22Rv1 (cell line): ENCODE measurements at regions not wholly inside any gene's neighbourhood (a gene's known extent, or its start where the extent isn't known, plus 50 kb on each side); places are given as distances from the start of the nearest gene placed in this dataset.

Experiments used
- CTCF ChIP-seq: fragments of 450-650 bp; IDR thresholded peaks from 2 replicates; pipeline ENCODE4 v1.5.1; 2017; ENCODE audit warnings: mild to moderate bottlenecking
- ZFX ChIP-seq: fragments of 450-650 bp; IDR thresholded peaks from 2 replicates; pipeline ENCODE4 v1.6.1; 2017; ENCODE audit warnings: antibody characterized with exemption, borderline replicate concordance

- TF ChIP-seq CTCF (no peak), ZFX (no peak)
These were observed 90.1 kb downstream of the DRD1 start for GRCh38 chr5:175353926-175354325.
